ENCODE measurements at regions not wholly inside any gene's neighbourhood (a gene's known extent, or its start where the extent isn't known, plus 50 kb on each side); places are given as distances from the start of the nearest gene placed in this dataset.

- TF ChIP-seq, protein P1, sequence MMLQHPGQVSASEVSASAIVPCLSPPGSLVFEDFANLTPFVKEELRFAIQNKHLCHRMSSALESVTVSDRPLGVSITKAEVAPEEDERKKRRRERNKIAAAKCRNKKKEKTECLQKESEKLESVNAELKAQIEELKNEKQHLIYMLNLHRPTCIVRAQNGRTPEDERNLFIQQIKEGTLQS (IDR thresholded peaks at IDR 0.05), result no peak
- TF ChIP-seq POLR2A (IDR thresholded peaks at IDR 0.05; ENCODE audit: borderline replicate concordance, extremely low read depth, insufficient read depth, insufficient read length) (no peak), ZBTB33 (IDR thresholded peaks at IDR 0.05; ENCODE audit: extremely low read depth, insufficient replicate concordance, low read length) (no peak), REST (IDR thresholded peaks at IDR 0.05; ENCODE audit: low read depth) (no peak), CTCF (IDR thresholded peaks at IDR 0.05 in 2 of 3, conservative IDR thresholded peaks at IDR 0.05 in 1 of 3; ENCODE audit: borderline replicate concordance in 1 of 3, insufficient read depth in 1 of 3, low read depth in 2 of 3, low read length in 2 of 3) (no peak), CEBPB (IDR thresholded peaks at IDR 0.05; ENCODE audit: low read depth) (no peak), POLR2AphosphoS5 (IDR thresholded peaks at IDR 0.05; ENCODE audit: low read depth, low read length) (no peak)
Measured at GRCh38 chr14:46574221-46574977, 77.2 kb downstream of the RPL10L start.

Data from HCT116 (cell line).